ENCODE measurements at regions not wholly inside any gene's neighbourhood (a gene's known extent, or its start where the extent isn't known, plus 50 kb on each side); places are given as distances from the start of the nearest gene placed in this dataset.

GRCh38 chr2:108118996-108119395 is 120.8 kb upstream of the SULT1C3 start:
- Mint-ChIP-seq H3K27ac (no peak overlapping the region), H3K36me3 (ENCODE audit: low read depth) (no peaks in the 10 kb centered on the region), H3K4me3 (no peak overlapping the region), H3K9me3 (no peaks in the 10 kb centered on the region), H3K4me1 (no peaks in the 10 kb centered on the region), H3K27me3 (no peaks in the 10 kb centered on the region)
- ATAC-seq (ENCODE audit: low read depth) (no peak), DNase-seq (no peak)
- intact Hi-C loops (cut with micrococcal nuclease): no loop called here
- ChIA-PET POLR2A (no interaction called here), CTCF (no interaction called here)
- TF ChIP-seq, protein P1, sequence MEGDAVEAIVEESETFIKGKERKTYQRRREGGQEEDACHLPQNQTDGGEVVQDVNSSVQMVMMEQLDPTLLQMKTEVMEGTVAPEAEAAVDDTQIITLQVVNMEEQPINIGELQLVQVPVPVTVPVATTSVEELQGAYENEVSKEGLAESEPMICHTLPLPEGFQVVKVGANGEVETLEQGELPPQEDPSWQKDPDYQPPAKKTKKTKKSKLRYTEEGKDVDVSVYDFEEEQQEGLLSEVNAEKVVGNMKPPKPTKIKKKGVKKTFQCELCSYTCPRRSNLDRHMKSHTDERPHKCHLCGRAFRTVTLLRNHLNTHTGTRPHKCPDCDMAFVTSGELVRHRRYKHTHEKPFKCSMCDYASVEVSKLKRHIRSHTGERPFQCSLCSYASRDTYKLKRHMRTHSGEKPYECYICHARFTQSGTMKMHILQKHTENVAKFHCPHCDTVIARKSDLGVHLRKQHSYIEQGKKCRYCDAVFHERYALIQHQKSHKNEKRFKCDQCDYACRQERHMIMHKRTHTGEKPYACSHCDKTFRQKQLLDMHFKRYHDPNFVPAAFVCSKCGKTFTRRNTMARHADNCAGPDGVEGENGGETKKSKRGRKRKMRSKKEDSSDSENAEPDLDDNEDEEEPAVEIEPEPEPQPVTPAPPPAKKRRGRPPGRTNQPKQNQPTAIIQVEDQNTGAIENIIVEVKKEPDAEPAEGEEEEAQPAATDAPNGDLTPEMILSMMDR (IDR thresholded peaks at IDR 0.05): no peak

GRCh38 chr2:108119492-108119891 is 120.3 kb upstream of the SULT1C3 start:
- intact Hi-C loops (cut with micrococcal nuclease): no loop called here
- no peaks in the 10 kb centered on the region for H3K4me1 Mint-ChIP-seq
- no peak overlapping the region for H3K27ac Mint-ChIP-seq
- TF ChIP-seq, protein P1 (IDR thresholded peaks at IDR 0.05): no peak
- ATAC-seq (ENCODE audit: low read depth) (no peak), DNase-seq (no peak)
- ChIA-PET POLR2A (no interaction called here), CTCF (no interaction called here)
- no peaks in the 10 kb centered on the region for H3K9me3 Mint-ChIP-seq
- H3K27me3 Mint-ChIP-seq: no peaks in the 10 kb centered on the region
- H3K4me3 Mint-ChIP-seq: no peak overlapping the region
- H3K36me3 Mint-ChIP-seq (ENCODE audit: low read depth): no peaks in the 10 kb centered on the region

DNA sequence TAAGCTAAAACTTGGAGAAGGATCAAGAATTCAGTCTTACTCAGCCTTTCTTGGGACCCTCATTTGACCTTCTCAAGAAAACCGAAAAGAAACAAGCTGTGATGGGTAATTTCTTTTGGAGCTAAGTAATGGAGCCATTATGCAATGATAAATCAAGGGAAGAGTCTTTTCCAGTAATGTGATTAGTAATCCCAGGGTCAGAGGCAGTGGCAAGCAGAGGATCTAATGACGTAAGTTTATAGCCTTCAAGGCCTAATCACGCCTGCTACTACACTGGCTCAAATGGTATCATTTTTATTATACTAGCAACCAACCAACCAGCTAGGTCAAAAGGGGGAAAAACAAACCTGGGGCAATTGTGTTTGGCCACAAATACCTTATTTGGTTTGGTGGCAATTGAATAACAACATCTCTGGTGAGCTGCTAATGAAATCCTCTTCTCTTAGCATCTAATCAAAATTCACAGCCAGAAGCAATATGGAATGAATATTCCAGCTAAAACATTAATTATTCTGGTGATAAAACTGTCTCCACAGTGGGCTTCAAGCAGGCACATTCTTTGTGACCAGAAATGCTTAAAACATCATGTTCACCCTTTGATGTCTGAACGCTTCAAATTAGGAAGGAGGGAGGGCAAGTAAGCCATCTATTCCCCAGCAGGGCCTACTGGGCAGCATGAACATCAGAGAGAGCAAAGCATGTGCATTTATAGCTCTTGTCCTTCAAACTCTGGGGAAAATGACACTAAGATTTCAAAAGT is 114.9 kb upstream of the SULT1C3 start:
- TF ChIP-seq, protein P1 (IDR thresholded peaks at IDR 0.05): no peak
- Mint-ChIP-seq H3K4me1 (no peaks in the 10 kb centered on the region), H3K9me3 (no peaks in the 10 kb centered on the region), H3K4me3 (no peak overlapping the region), H3K36me3 (ENCODE audit: low read depth) (no peaks in the 10 kb centered on the region), H3K27ac (no peak overlapping the region), H3K27me3 (no peaks in the 10 kb centered on the region)
- ChIA-PET CTCF (interaction anchor here (0.6 kb wide), 1 partner anchor 47 kb away, joined by 3 read pairs; no protein-coding TSS in a partner anchor), POLR2A (no interaction called here)
- no peak for ATAC-seq (ENCODE audit: low read depth)
- intact Hi-C loops (cut with micrococcal nuclease): no loop called here
- no peak for DNase-seq

- Mint-ChIP-seq H3K4me1 (no peaks in the 10 kb centered on the region), H3K36me3 (ENCODE audit: low read depth) (no peaks in the 10 kb centered on the region), H3K27me3 (no peaks in the 10 kb centered on the region), H3K4me3 (no peak overlapping the region), H3K9me3 (no peaks in the 10 kb centered on the region), H3K27ac (no peak overlapping the region)
- POLR2A ChIA-PET: no interaction called here
- ATAC-seq (ENCODE audit: low read depth): no peak
- DNase-seq: no peak
- CTCF ChIA-PET: no interaction called here
- intact Hi-C loops (cut with micrococcal nuclease): no loop called here
- TF ChIP-seq, protein P1 (IDR thresholded peaks at IDR 0.05): no peak
Observed at GRCh38 chr2:108125581-108125980, 114.2 kb upstream of the SULT1C3 start.

GRCh38 chr2:108128249-108128648 is 111.5 kb upstream of the SULT1C3 start:
- intact Hi-C loops (cut with micrococcal nuclease): no loop called here
- no peak overlapping the region for H3K27ac Mint-ChIP-seq
- no peaks in the 10 kb centered on the region for H3K4me1 Mint-ChIP-seq
- H3K4me3 Mint-ChIP-seq: no peak overlapping the region
- ChIA-PET POLR2A (no interaction called here), CTCF (no interaction called here)
- no peaks in the 10 kb centered on the region for H3K27me3 Mint-ChIP-seq
- ATAC-seq (ENCODE audit: low read depth): no peak
- TF ChIP-seq, protein P1 (IDR thresholded peaks at IDR 0.05): no peak
- H3K9me3 Mint-ChIP-seq: no peaks in the 10 kb centered on the region
- no peaks in the 10 kb centered on the region for H3K36me3 Mint-ChIP-seq (ENCODE audit: low read depth)
- DNase-seq: no peak
